NCI-H748 (cell line): ENCODE measurements at regions not wholly inside any gene's neighbourhood (a gene's known extent, or its start where the extent isn't known, plus 50 kb on each side); places are given as distances from the start of the nearest gene placed in this dataset.
"Not testable (repeated sequence)": the region's sequence is repeated elsewhere in the genome, so short reads cannot be mapped to it uniquely, and the experiment has no call there.

ENCODE experiments used
- DNase-seq: peaks from one replicate; lab custom pipeline; 2025; ENCODE audit not compliant: unreplicated experiment; lab: John Stamatoyannopoulos, UW

DNA sequence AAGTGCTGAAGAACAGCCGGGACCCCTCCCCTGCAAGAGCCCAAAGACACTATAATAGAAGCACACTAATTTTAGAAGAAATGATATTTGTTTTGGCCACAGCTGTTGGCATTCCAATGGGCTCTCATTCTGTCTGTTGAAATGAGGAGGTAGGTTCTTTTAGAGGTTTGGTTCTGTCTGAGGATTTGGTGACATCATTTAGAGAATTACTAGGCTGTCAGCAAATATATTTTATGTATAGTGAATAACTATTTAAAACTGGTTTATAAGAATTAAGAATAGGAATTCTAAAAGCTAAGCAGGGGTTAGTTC lies 200.7 kb upstream of the SLC38A2 start:
- no peak for DNase-seq

DNA sequence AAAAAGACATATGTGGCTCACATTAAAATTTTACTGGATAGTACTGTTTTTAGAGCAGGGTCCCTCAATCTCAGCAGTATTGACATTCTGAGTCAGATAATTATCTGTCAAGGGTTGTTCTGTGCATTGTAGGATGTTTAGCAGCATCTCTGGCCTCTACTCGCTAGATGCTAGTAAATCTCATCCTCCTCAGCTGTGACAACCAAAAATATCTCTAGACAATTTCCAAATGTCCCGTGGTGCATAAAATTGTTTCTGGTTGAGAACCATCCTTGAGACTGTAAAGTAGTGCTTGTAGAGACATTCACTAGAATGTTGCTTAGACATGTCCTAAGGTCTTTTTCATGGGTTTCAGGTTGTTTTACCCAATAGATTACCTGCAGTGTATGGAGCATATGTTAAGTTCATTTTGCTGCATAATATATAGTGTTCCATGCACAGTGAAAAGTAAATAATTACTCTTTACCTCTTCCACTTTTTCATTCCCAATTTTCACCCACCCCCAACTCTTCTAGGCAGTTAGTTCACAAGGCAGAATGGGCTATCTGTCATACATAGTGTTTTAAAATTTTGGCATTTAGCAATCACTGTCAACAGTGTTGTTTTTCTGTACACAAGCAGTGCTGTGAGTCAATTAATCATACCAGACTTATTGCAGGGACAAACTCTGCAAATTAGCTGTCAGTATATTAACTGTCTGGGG lies 200.2 kb upstream of the SLC38A2 start:
- no peak for DNase-seq

DNA sequence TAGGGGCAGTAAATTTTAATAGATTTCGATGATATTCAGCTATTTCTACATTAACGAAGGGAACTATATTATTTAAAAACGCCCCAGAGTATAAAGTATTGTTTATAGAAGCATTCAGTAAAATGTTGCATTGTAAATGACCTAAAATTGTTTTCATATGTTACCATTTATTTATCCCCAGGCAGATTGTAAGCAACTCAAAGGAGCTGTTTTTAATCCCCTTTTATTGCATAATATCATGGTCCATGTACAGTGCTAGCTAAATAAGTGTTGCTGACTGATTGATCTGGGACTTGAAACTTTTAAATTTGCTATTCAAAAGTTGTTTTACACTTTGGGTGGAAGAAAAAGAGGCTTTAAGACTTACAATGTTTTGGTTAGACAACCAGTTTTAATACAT lies 199.0 kb upstream of the SLC38A2 start:
- no peak for DNase-seq

DNA sequence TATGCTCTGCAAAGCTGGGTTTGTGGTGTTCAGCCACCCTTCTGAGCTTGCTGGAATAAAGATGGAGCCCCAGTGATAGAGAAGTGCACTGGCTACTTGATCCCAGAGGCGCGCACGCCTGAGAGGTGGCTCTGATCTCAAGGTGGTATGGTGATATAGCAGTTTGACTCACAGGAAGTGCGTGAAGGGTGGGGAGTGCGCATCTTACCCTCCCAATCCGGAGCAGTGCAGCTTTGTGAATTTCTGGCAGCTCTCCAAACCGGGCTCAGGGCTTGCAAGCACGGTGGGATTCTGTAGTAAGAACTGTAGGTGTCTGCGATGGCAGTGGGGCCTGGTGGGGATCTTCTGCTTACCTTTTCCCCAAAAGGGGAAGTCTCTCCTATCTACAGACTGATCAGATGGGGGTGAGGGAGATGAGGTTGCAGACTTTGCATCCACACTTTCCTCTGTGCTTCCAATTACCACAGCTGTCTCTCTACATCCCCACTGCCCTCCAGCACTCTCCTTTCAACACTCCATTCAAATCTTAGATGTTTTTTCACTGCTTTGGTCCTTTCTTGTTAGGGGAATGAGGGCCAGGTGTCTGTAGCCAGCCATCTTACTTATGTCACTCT lies 197.4 kb upstream of the SLC38A2 start:
- DNase-seq = peak; percentile 11

DNA sequence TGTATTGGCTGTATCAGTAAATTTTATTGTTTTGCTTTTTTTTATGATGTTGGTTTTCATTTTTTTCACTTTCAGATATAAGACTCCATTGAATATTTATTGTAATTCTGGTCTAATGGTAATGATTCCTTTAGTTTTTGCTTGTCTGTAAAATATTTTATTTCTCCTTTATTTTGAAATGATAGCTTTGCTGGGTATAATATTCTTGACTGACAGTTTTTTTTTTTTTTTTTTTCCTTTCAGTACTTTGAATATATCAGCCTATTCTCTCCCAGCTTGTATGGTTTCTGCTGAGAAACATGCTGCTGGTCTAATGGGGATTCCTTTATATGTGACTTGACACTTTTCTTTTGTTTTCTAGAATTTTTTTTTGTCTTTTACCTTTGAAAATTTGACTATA lies 195.1 kb upstream of the SLC38A2 start:
- no peak for DNase-seq

DNA sequence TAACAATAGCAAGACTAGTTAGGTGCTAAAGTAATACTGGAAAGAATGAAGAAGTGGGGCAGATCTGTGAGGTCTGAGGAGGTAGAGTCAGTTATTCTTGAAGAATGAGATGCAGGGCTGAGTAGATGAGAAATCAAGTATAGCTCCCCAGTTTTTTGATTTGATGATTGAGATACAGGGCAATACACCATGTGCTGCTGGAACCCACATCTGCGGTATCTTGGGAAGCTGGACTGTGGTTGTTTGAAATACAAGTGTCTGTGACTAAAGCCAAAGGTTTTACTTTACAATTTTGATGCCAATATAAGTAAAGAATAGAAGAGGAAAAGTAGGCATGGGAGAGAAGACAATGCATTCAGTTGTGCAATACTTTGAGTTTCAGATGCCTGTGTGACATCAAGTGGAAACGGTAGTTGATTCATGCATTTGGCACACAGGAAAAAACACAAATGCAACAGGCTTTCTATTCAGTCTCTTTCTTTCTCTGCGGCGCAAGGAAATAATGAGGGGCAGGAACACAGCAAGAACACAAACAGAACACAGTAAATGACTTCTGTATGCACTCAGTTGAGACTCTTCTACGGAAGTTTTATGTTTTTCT lies 190.2 kb upstream of the SLC38A2 start:
- peak; percentile 12 for DNase-seq

DNA sequence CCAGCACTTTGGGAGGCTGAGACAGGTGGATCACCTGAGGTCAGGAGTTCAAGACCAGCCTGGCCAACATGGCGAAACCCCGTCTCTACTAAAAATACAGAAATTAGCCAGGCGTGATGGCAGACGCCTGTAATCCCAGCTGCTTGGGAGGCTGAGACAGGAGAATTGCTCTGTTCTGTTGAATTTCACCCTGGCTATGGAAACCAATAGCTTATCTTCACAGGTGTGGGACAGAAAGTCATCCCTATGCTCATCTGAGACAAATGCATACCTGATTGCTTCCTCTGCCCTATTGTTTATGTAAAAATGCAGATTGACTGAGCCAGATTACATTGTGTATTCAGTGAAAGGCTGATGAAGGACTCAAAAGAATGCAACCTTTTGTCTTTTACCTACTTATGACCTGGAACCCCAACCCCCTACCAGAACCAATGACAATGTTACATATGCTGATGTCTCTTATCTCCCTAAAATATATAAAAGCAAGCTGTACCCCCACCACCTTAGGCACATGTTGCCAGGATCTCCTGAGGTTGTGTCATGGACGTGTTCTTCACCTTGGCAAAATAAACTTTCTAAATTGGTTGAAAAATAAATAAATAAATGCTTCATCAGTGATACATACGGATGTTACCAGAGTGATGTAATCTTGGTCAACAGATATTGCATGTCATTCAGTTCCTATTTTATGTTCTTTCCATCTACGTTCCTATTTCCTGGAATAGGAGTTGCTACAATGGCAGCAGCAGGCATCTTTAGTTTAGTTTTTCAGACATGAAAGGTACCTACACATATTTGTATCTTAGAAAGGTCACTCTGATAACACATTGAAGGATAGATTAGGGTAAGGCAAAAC lies 189.4 kb upstream of the SLC38A2 start:
- DNase-seq = not testable (repeated sequence)

DNA sequence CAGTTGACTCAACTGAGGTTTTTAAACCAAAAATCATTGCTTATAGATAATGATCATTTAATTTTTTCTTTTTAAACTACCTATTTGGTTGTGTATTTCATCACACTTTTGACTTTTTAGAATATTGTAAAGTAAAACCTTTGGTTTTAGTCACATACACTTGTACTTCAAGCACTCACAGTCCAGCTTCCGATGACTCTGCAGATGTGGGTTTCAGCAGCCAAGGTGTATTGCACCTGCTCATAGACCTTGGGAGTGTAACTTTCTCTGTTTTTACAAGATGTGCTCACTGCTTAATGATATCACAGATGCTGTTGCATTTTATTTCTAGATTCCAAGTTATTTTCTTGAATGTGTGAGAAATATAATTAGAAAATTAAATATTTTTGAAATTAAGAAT lies 188.3 kb upstream of the SLC38A2 start:
- no peak for DNase-seq

DNA sequence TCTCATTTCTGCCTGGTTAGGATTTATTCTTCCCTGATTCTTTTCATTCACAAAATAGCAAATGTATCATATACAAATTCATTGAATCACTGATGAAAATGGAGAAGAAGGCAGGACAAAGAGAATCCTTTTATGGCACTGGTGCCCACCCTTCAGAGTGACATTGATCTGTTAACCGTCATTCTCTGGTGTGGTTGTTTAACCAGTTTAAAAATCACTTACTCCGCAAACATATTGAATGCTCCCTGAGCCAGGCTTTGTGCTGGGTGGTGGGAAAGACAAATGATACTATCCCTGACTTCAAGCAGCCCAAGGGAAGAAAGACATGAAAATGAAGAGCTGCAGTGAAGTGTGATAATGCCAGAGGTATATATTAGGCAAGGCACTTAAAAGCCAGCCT lies 187.5 kb upstream of the SLC38A2 start:
- peak; percentile 73 for DNase-seq

DNA sequence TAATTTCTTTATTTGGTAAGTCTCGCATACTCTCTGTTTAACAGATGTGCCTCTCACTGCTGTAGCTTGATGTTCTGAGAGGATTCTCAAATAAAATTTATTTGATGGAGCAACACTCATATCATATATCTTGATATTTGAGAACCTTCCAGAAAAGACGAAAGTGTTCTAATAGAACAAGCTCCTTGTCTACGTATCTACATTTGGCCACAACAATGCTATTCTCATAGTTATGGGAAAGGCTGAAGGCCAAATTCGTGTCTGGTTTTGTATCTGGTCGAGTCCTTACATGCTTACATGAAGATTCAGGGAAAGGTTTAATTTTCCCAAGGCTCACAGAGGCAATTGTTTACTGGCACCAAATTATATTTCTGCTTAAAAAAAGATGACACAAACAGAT lies 186.7 kb upstream of the SLC38A2 start:
- DNase-seq = no peak

DNA sequence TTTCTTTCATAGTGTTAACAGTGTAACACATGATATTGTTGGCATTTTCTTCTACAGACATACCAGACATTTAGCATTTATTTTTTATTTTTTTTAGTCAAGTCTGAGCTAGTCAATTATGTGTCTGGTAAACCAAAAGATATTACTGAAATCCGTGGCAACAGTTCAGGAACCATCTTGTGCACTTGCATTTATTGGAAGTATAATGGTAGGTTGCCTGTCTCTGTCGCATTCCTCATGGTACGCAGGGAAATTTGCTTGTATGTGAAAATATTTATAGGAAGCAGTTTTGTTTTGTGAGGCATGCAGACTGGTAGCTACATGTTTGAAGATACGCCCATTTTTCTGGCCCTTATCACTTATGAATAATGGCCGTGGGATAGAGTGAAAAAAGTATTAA lies 186.1 kb upstream of the SLC38A2 start:
- DNase-seq = no peak

DNA sequence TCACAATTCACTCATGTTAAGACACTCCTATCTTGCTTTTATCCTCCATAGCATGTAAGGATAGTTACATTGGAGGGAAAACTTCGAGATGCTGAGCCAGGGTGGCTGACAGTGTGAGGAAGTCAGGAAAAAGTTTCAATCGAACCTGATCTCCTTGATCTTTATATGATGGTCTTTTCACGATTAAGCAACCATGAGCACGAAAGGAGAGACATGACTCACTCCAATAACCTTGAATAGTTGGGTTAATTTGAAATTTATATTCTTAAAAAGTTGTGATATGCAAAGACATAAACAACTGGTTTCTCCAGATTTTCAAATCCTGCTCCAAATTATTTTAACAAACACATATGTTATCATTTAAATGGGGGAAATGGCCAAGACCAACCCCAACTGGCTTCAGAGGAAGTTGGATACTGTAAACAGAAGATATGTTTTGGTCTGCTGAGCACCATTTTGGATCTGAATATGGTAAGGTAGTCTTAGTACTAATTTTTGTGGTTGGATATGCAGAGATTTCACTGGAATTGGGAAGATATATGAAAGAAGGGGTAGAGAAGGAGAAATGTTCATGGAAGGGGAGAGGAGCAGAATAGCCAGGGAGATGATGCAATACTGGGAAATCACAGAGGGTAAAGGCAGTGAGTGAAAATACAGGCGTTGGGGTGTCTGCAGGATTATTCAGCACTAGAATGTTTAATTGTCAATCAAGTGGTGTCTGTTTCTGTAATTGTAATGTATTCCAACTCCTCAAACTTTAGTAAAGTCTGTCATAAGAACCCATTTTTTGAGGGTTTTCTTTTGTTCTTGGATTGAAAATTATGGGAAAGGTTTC lies 185.2 kb upstream of the SLC38A2 start:
- DNase-seq = no peak

DNA sequence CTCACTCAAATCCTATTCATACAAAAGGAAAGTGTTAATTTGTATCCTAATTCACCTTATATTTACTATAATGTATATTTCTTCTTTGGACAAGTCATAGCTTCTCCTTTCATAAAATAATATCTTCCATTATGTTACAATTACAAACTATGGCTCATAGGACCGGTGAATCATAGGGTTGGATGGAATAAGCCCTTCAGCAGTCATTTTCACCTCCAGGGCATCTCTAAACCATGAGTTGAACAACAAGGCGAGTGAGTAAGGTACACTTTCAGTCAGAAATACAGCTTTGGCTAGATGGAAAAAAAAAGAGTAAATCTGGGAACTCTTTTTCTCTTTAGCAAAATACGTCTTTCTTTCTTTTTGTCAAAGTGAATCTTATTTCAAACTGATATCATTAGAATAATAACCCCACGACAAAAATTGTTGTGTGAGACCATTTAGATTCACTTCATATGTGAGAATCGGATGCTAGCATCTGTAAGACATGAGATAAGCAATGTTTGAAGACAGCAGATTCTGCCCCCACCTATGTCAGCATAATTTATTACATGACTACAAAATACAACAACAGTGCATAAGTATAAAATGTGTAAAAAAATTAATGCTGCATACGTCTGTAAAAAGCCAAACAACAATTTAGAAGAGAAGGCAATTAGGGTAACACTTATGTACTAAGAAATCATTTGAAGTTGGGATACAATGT lies 184.4 kb upstream of the SLC38A2 start:
- DNase-seq = no peak

DNA sequence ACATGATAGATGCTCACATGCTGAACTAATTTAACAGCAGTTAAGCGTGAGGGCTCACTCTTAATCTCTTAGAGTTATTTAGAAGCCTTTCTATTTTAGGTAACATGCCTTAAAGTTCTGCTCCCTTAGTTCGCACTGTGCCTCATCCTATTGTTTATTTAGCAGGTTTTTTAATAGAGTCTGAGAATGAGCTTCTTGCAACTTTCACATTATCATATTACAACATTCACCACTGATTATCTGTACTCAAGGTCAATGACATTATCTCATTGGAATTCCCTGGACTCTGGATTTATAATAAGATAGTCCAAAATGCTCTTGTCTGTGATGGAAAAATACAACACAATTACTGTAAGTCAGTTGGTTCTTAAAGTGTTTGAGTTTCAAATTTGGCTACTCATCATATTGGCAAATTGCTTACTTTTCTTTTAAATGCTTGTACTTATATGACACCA lies 183.6 kb upstream of the SLC38A2 start:
- DNase-seq = no peak

DNA sequence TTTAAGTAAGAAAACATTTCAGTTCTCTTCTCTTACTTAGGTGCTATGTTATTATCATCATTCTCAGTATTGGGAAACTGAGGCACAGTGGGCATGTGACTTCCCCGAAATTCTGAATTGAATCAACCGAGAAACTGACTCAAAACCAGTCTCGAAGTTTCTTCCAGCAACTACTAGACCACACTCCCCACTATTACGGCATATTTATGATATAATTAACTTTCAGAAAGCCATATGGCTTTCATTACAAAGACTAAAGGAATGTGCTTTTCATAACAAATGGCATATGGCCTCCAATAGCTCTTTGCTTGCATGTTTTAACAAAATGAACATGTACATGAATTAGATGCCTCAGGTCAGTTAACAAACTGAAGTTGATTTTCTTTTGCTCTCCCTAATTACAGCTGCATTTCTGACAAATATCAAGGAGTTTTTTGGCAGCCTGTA lies 182.9 kb upstream of the SLC38A2 start:
- no peak for DNase-seq

DNA sequence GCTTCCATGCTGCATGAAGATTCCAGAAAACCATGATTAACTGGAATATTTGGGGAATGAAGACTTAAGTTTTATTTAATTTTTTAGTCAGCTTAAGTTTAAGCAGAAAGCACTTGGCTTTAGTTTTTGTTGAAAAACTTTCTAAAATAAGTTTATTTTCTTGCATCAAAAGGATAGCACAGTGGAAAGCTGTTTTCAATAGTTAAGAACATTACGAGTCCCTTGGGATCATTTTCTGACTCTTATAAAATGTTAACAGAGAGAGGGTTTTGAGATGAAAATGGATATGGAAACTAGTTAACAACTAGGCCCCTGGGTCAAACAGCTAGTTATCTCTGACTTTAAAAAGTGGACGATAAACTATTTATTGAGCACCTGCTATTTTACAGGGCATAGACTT lies 181.9 kb upstream of the SLC38A2 start:
- no peak for DNase-seq

DNA sequence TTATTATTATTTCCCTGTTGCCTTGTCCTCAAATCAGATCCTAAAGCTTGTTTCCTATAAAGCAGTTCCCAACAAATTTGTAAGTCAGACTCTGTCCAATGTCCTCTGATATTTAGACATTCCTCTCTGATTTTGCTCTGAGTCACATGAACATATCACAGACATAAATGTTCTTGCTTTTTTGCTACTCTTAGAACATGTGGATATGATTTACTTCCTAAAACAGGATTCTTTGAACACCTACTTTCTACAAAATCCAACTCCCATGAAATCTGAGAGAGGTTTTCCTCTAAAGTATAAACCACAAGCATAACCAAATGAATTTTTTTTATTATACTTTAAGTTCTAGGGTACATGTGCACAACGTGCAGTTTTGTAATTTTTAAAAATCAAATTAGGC lies 181.3 kb upstream of the SLC38A2 start:
- no peak for DNase-seq

DNA sequence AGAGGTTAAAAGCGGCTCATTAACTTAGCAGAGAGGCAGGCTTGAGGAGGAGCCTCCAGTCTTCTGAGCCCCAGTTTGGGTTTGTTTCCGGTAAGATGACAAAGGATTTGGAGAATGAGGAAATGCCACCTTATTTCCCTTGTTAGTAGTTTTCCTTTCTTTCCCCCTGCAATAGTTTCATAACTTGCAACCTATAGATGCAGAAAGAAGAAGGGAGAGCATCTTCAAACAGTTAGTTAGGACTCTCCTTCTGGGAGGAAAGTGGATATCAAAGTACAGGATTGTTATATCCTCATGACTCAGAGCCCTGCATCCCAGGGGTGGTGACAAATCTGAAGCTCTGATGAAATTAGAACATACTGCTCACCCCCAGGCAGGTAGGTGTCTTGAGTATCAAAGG lies 180.7 kb upstream of the SLC38A2 start:
- DNase-seq = no peak

DNA sequence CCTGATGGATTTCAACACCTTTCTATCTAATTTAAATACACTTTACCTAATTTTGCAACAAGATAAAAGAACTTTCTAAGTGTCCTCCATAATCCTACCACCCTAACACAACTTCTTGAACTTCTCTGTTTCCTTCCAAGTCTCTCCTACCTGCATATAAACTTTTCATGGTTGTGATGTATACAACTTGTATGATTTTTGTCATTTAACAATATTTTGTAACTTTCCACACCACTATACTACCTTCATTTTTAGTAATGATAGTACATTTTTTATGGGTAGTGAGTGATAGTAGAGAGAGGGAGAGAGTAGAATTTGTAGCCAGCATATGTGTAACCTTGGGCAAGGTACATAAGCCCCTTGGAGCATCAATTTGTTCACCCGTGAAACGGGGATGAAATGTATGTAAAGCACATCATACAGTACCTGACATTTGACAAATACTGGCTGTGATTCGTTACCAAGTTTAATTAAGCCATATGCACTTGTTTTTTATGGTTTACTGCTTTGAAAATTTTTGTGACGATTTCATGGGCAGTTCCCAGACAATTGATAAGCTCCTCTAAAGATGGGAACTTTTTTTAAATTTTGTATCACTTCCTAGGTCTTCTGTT lies 177.8 kb upstream of the SLC38A2 start:
- no peak for DNase-seq
